HEK293T (cell line): ENCODE measurements at regions not wholly inside any gene's neighbourhood (a gene's known extent, or its start where the extent isn't known, plus 50 kb on each side); places are given as distances from the start of the nearest gene placed in this dataset.

Experiments used
- BHLHE40 ChIP-seq: fragments of 450-650 bp; IDR thresholded peaks from 2 replicates; pipeline ENCODE4 v1.6.1; 2016; ENCODE audit warnings: mild to moderate bottlenecking, moderate library complexity, borderline replicate concordance
- FOXK2 ChIP-seq: fragments of 450-650 bp; IDR thresholded peaks from 2 replicates; pipeline ENCODE4 v1.6.1; 2016; ENCODE audit warnings: mild to moderate bottlenecking
- FOXM1 ChIP-seq: fragments of 450-650 bp; IDR thresholded peaks from 2 replicates; pipeline ENCODE4 v1.6.1; 2017; ENCODE audit warnings: mild to moderate bottlenecking, borderline replicate concordance
- NFRKB ChIP-seq: fragments of 450-650 bp; IDR thresholded peaks from 2 replicates; pipeline ENCODE4 v1.6.1; 2016; ENCODE audit warnings: mild to moderate bottlenecking, moderate library complexity
- PKNOX1 ChIP-seq: fragments of 450-650 bp; IDR thresholded peaks from 2 replicates; pipeline ENCODE4 v1.6.1; 2016
- SUZ12 ChIP-seq: fragments of 450-650 bp; IDR thresholded peaks from 2 replicates; pipeline ENCODE4 v1.6.1; 2016; ENCODE audit warnings: mild to moderate bottlenecking
- TARDBP ChIP-seq: fragments of 450-650 bp; IDR thresholded peaks from 2 replicates; pipeline ENCODE4 v1.6.1; 2016
- ZNF384 ChIP-seq: fragments of 450-650 bp; IDR thresholded peaks from 2 replicates; pipeline ENCODE4 v1.6.1; 2016

GRCh38 chr7:54260941-54261371 lies 281.2 kb upstream of the VSTM2A start:
- TF ChIP-seq NFRKB (no peak), BHLHE40 (no peak), PKNOX1 (no peak), ZNF384 (no peak), TARDBP (no peak), FOXM1 (no peak), FOXK2 (no peak), SUZ12 (no peak)
